HG03280 (cell line): ENCODE measurements at regions not wholly inside any gene's neighbourhood (a gene's known extent, or its start where the extent isn't known, plus 50 kb on each side); places are given as distances from the start of the nearest gene placed in this dataset.

Experiments
- ATAC-seq: cut with Tn5 transposase; IDR thresholded peaks from one replicate; pipeline ENCODE4 v1.9.1; 2021; ENCODE audit warnings: mild to moderate bottlenecking, moderate library complexity; ENCODE audit not compliant: unreplicated experiment

DNA sequence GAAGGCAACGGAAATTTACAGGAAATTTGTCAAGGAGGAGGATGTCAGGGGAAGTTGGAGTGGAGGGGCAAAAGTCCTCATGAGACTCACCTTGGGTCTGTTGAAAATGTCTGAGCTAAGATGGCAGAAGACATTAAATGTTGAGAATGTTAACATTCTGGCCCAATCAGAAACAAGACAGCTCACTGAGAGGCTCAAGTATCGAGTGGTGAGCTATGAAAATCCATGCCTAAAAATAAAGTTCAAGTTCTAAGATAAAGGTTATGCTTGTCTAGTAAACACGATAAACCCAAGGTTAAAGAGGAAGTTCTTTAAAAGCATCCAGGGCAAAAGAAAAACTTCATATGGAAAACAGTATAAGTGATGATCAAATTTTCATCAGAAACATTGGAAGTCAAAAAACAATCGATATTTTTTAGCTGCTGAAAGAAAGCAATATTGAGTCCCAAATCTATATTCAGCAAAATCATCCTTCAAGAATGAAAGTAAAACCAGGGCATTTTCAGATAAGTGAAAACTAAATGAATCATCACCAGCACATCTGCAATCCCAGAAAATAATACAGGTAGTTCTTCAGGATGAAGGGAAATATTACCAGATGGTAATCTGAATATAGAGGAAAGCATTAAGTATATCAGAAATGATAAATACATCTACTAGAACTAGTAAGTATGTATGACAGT lies 462.4 kb downstream of the TLL1 start:
- no peak for ATAC-seq

DNA sequence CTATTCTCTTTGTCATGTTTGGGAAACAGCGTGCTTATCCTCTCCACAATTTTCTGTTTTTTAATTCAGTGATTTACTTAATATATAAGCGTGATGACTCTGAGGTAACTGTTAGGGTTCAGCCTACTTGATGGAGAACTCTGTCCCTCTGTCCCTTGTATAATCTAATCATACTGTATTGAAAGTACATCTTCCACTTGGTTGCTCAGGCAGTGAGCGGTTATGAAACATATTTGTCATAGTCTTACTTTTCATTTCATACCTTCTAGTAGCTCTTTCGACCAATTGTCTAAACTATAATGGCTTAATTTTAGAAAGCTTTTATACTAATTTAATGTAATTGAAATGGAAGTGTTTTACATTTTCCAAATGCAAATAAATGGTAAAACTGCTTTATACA lies 469.0 kb downstream of the TLL1 start:
- ATAC-seq: no peak

DNA sequence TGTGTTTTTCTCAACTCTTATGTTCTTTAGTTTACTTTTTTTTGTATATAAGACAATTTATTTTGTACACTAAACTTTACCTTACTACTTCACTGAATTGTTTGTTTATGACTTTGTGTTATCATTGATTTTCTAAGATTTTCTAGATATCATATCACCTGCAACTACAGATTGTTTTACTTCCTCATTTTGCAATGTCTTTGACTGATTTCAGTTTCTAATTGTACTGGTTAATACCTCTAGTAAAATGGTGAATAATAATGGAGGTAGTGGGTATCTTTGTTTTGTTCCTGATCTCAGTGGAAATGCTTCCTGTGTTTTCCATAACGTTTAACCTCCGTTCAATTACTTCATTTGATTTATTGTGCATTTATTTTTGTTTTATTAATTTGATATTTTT lies 490.2 kb downstream of the TLL1 start:
- no peak for ATAC-seq

DNA sequence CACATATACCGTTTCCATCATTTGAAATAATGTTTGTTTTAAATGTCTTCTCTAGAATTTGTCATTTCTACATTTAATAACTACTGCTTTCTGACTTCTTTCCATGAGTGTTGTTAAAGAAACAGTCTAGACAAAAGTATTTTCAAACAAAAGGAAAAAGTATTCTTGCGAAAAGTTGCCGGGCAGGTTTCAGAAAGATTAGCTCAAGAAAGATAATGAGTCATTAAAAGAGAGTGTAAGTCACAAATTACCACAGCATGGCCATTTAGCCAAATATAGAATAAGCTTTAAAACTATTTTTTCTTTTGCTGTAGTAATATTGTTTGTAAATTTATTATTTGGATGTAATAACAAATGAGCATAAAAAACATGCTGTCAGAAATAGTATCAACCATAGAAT lies 493.0 kb downstream of the TLL1 start:
- ATAC-seq: no peak

DNA sequence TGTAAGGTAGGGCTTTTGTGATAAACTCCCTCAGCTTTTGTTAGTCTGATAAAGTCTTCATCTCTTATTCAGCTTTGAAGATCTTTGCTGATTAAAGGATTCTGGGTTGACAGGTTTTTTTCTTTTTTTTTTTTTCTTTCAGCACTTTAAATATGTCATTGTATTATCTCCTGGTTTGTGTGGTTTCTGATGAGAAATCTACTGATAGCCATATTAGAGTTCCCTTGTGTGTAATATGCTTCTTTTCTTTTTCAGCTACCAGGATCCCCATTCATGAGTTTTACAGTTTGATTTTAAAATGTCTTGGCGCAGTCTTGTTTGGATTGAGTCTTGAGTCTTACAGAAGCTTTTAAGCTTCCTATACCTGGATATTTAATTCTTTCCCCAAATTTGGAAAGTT lies 504.5 kb downstream of the TLL1 start:
- no peak for ATAC-seq

- ATAC-seq: peak; percentile 64
Measured at GRCh38 chr4:166386491-166387360, 513.7 kb downstream of the TLL1 start.

- no peak for ATAC-seq
Measured at GRCh38 chr4:166391501-166391900, 518.5 kb downstream of the TLL1 start.

- ATAC-seq: no peak
Measured at GRCh38 chr4:166399021-166399420, 526.0 kb downstream of the TLL1 start.

DNA sequence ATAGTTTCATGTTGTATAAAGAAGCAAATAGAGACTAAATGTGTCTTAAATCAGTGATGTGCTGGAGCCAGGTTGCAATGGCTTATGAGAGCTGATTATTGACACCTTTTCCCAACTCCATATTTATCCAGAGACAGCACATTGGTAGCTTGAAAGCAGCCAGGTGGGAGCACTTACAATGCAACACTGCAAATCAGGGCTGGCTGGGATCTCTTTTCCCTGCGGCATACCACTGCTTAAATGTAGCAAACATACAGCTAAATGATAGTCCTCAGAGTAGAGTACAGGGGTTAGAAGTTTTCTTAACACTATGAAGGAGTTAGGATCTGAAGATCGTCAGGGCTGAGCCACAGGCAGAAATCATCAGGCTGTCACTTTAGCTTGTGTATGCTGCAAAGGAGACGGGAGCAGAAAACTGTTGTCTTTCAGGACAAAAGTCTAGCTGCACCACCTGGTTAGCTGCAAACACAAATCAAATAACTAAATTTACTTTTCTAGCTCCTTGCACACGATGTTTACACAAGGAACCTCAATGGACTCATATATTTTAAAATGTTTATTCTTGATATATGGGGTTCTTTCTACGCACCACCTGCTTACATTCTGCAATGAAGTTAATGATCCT lies 527.3 kb downstream of the TLL1 start:
- ATAC-seq: no peak

DNA sequence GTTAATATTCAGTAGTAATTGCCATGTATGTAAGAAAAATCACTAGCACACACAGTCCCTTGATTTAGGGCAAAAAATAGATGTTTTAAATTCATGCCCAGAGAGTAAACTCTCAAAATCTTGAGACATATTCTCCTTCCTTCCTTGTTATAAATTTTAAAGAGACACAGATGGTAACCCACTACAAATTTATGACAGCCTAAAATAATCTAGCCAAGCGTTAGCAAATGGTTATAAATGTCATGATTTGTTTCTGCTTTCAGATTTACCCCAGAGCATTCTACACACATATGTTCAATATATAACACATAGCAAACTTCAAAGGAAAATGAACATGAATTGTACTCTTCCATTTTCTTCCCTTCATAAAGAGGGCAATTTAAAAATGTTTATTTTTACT lies 540.3 kb downstream of the TLL1 start:
- no peak for ATAC-seq

DNA sequence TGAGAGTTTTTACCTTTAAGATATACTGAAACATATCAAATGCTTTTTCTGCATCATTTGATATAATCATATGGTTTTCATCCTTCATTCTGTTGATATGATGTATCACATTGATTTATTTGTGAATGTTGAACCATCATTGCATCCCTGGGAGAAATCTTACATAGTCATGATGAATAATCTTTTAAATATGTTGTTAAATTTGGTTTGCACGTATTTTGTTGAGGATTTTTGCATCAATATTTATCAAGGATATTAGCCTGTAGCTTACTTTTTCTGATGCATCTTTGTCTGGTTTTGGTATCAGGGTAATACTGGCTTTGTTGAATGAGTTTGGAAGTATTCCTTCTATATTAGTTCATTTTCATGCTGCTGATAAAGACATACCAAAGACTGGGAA lies 541.4 kb downstream of the TLL1 start:
- ATAC-seq: no peak

- ATAC-seq: no peak
Measured at GRCh38 chr4:166415749-166416148, 542.7 kb downstream of the TLL1 start.

DNA sequence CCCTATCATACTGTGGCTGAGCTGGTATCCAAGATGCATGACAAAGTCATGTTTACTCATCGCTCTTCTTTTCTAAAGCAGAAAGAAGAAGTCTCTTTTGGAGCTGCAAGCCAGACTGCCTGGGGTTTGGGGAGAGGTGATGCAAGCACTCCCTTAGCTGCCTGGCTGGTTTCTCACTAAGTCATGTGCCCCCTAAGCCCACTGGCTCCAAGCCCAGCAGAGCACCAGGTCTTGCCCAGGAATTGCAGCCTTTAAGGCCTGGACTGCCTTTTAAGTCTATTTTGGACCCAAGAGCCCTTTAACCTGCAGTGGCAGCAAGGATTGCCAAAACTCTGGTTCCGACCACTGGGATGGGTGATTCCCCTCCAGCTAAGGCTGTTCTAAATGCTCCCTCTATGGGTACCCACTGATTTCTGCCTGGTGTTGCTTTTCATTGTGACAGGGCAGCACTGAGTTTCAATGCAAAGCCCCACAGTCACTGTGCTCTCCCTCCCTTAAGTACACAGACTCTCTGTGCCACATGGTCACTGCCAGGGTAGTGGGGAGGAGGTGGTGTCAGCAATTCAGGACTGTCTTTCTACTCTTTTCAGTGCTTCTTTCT lies 548.6 kb downstream of the TLL1 start:
- ATAC-seq: no peak

DNA sequence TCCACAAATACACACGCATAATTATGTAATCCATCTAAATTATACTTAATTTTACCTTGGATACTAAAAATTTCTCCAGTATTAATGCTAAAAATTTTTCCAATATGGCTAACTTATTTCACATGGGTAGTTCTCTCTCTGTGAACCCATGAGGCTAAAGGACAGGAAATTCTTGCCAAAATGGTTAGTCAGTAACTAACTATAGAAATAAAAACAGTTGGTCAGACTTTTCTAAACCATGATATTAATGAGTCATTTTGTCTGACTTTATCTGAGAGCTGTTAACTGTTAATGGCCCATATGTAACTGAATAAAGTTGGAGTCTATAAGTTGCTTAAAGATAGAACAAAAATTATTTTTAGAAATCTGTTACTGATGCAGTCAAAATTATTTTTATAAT lies 549.4 kb downstream of the TLL1 start:
- no peak for ATAC-seq

- ATAC-seq: no peak
Measured at GRCh38 chr4:166426300-166426863, 553.3 kb downstream of the TLL1 start.

GRCh38 chr4:166432125-166432524 lies 559.1 kb downstream of the TLL1 start:
- no peak for ATAC-seq

DNA sequence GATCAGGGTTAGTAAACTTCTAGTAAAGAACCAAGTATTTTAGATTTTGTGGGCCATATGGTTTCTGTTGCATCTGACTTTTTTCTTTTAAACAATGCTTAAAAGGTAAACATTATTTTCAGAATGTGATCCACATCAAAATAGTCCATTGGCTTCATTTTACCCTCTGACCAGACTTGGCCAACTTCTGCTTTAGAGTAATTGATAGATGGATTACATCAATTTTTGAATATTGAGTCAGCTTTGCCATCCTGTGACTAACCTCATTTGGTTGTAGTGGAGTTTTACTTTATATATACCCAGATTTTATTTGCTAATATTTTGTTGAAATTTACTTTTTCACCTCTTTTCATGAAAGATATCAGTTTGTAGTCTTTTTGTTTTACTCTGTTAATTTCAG lies 559.8 kb downstream of the TLL1 start:
- no peak for ATAC-seq

- ATAC-seq: no peak
Measured at GRCh38 chr4:166435449-166435848, 562.4 kb downstream of the TLL1 start.

- ATAC-seq: no peak
Measured at GRCh38 chr4:166458756-166459155, 585.7 kb downstream of the TLL1 start.

DNA sequence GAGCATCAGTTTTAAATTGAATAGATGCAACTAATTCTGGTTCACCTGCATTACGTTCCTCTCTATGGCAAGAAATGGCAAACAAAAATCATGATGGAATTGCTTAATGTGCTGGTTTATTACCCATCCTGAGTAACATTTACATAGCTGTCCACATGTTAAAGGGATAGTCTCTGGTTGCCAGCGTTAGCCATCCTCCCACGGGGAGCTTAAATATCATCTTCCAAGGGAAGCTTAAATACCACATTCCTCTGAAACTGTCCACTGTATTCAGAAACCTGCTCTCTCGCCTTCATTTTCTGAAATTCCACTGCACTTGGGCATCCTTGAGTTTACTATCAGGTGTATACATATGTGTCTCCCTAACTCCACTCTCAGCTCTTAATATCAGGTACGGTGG lies 586.6 kb downstream of the TLL1 start:
- ATAC-seq: no peak
